Endothelial cell of umbilical vein (primary cell): ENCODE measurements at regions not wholly inside any gene's neighbourhood (a gene's known extent, or its start where the extent isn't known, plus 50 kb on each side); places are given as distances from the start of the nearest gene placed in this dataset.

Experiments
- BruUV-seq: library from RNA; stranded (reverse); fragments of 400-500 nt; replicated peaks from 2 replicates; lab custom pipeline; 2021; lab: Mats Ljungman, UMichigan
- CTCF ChIA-PET: fragments of 300-600, 350-600 bp; sonication (Branson Sonifier 250); formaldehyde crosslinking; loops from one replicate; lab custom pipeline; 2021; ENCODE audit warnings: antibody characterized with exemption, inconsistent platforms; lab: Charles Lee
- POLR2A ChIA-PET: fragments of 300-600, 350-600 bp; sonication (Branson Sonifier 250); formaldehyde crosslinking; loops from one replicate; lab custom pipeline; 2021; ENCODE audit warnings: antibody characterized with exemption, inconsistent platforms; lab: Charles Lee
- DNase-seq: peaks from one replicate; pipeline ENCODE4 v3.0.0-alpha.2; 2011; ENCODE audit warnings: low read depth, low spot score
- FAIRE-seq: peaks from 2 replicates; lab custom pipeline; 2011; peaks lifted over from hg19 to GRCh38; lab: Jason Lieb, UNC
- H2AFZ ChIP-seq: 2 replicates; pipeline ENCODE4 v1.6.0; 2012; ENCODE audit warnings: low read depth, low read length, control low read depth, inconsistent platforms
- H3K27ac ChIP-seq: 2 replicates; pipeline ENCODE4 v1.5.1; 2011; ENCODE audit warnings: low read depth, mild to moderate bottlenecking, control low read depth, low read length, moderate library complexity; ENCODE audit not compliant: insufficient read depth
- H3K27me3 ChIP-seq, 2 experiments: 2 replicates each; pipeline versions ENCODE4 v1.6.0 to v1.6.1; 2011; ENCODE audit warnings: low read length in 2 of 2, mixed read lengths in 1 of 2; ENCODE audit not compliant: control insufficient read depth in 2 of 2, insufficient read depth in 2 of 2
- H3K36me3 ChIP-seq, 2 experiments: 2 replicates in 1 of 2; 3 replicates in 1 of 2; pipeline ENCODE4 v1.5.1; 2011; ENCODE audit warnings: low read length in 2 of 2, mild to moderate bottlenecking in 1 of 2, moderate library complexity in 1 of 2; ENCODE audit not compliant: control insufficient read depth in 2 of 2, insufficient read depth in 2 of 2; ENCODE audit errors: extremely low read depth in 1 of 2
- H3K4me1 ChIP-seq: 3 replicates; pipeline ENCODE4 v1.5.1; 2011; ENCODE audit warnings: mild to moderate bottlenecking, low read length; ENCODE audit not compliant: control insufficient read depth, insufficient read depth; ENCODE audit errors: extremely low read depth
- H3K4me2 ChIP-seq: 2 replicates; pipeline ENCODE4 v1.6.1; 2011; ENCODE audit warnings: low read length, control low read depth, mixed read lengths; ENCODE audit not compliant: insufficient read depth
- H3K4me3 ChIP-seq, 3 experiments: fragments of 200-600 bp in 1 of 3; sonication (generic), shearing (Covaris generic) in 1 of 3; replicated peaks in 1 of 3; 2 replicates each; pipeline ENCODE4 v1.5.1; 2011 to 2016; ENCODE audit warnings: control low read depth in 3 of 3, low read length in 3 of 3, mild to moderate bottlenecking in 2 of 3, inconsistent platforms in 1 of 3, low read depth in 1 of 3, moderate library complexity in 1 of 3; ENCODE audit not compliant: insufficient read depth in 1 of 3
- H3K79me2 ChIP-seq: 2 replicates; pipeline ENCODE4 v1.6.0; 2012; ENCODE audit warnings: low read length, inconsistent platforms; ENCODE audit not compliant: control insufficient read depth, insufficient read depth
- H3K9ac ChIP-seq: replicated peaks from 2 replicates; pipeline ENCODE3; 2011; ENCODE audit warnings: low read length, control low read depth; ENCODE audit not compliant: insufficient read depth; ENCODE audit errors: extremely low read depth
- H3K9me1 ChIP-seq: replicated peaks from 3 replicates; pipeline ENCODE4 v1.6.0; 2011; ENCODE audit warnings: mild to moderate bottlenecking, low read length; ENCODE audit not compliant: control insufficient read depth, insufficient read depth; ENCODE audit errors: extremely low read depth
- H3K9me3 ChIP-seq: replicated peaks from 2 replicates; pipeline ENCODE4 v1.5.1; 2012; ENCODE audit warnings: low read length, inconsistent platforms; ENCODE audit not compliant: control insufficient read depth, insufficient read depth
- H4K20me1 ChIP-seq: replicated peaks from 2 replicates; pipeline ENCODE3; 2011; ENCODE audit warnings: mild to moderate bottlenecking, low read length; ENCODE audit not compliant: control insufficient read depth, insufficient read depth; ENCODE audit errors: extremely low read depth
- CTCF ChIP-seq, 2 donors: IDR thresholded peaks; 1 replicate in 1 of 2; 2 replicates in 1 of 2; pipeline ENCODE4 v1.5.1; 2011; ENCODE audit warnings: low read length in 2 of 2, mild to moderate bottlenecking in 2 of 2, moderate library complexity in 2 of 2, control low read depth in 1 of 2, inconsistent platforms in 1 of 2, low read depth in 1 of 2; ENCODE audit not compliant: insufficient read depth in 1 of 2; ENCODE audit errors: extremely low read depth in 1 of 2
- EZH2 ChIP-seq: IDR thresholded peaks from 2 replicates; pipeline ENCODE4 v1.6.1; 2012; ENCODE audit warnings: borderline replicate concordance, low read depth, mild to moderate bottlenecking, moderate library complexity, low read length, inconsistent platforms; ENCODE audit not compliant: severe bottlenecking
- FOS ChIP-seq: IDR thresholded peaks from 2 replicates; pipeline ENCODE4 v1.6.1; 2011; ENCODE audit warnings: mild to moderate bottlenecking, low read length, moderate library complexity, borderline replicate concordance; ENCODE audit not compliant: insufficient read depth
- GATA2 ChIP-seq: IDR thresholded peaks from 2 replicates; pipeline ENCODE4 v1.7.0; 2011; ENCODE audit warnings: low read depth, mild to moderate bottlenecking, moderate library complexity, mixed read lengths, low read length; ENCODE audit not compliant: insufficient read length, insufficient read depth
- JUN ChIP-seq: IDR thresholded peaks from 2 replicates; pipeline ENCODE4 v1.6.1; 2011; ENCODE audit warnings: borderline replicate concordance, low read depth; ENCODE audit not compliant: insufficient read length, insufficient read depth
- MAX ChIP-seq: IDR thresholded peaks from 2 replicates; pipeline ENCODE4 v1.6.1; 2011; ENCODE audit not compliant: insufficient read depth, insufficient read length
- MYC ChIP-seq: IDR thresholded peaks from one replicate; pipeline ENCODE4 v1.6.1; 2011; ENCODE audit warnings: mild to moderate bottlenecking, low read depth, low read length
- POLR2A ChIP-seq: IDR thresholded peaks from 2 replicates; pipeline ENCODE4 v1.6.1; 2012; ENCODE audit warnings: low read depth, mild to moderate bottlenecking, control low read depth, low read length
- POLR2AphosphoS5 ChIP-seq: IDR thresholded peaks from 2 replicates; pipeline ENCODE4 v1.6.1; 2012; ENCODE audit warnings: low read depth, mild to moderate bottlenecking, control low read depth, low read length, moderate library complexity; ENCODE audit not compliant: insufficient read depth
- dilution Hi-C: fragments of 300-500 bp; cut with MboI; formaldehyde crosslinking; loops from one replicate; pipeline ENCODE4 v1.15.0; 2019; ENCODE audit warnings: low sequenced_read_pairs; ENCODE audit not compliant: extremely low pct_ligation_motif_present
- intact Hi-C: fragments of 100-400 bp; cut with micrococcal nuclease; formaldehyde crosslinking; loops from one replicate; pipeline ENCODE4 v1.10.0; 2022

- H3K9me3 ChIP-seq: no peaks in the 10 kb centered on the region
- no peak overlapping the region for H2AFZ ChIP-seq
- H3K4me2 ChIP-seq: no peak overlapping the region
- POLR2A ChIA-PET: no interaction called here
- no peak overlapping the region for H3K27ac ChIP-seq
- FAIRE-seq: no peak
- no peaks in the 10 kb centered on the region for H3K79me2 ChIP-seq
- H4K20me1 ChIP-seq: no peaks in the 10 kb centered on the region
- H3K9me1 ChIP-seq: no peaks in the 10 kb centered on the region
- H3K9ac ChIP-seq: no peak overlapping the region
- intact Hi-C loops (no loop called here), dilution Hi-C loops (no loop called here)
- CTCF ChIA-PET: no interaction called here
- H3K36me3 ChIP-seq: no peaks in the 10 kb centered on the region
- no peaks in the 10 kb centered on the region for H3K4me1 ChIP-seq
- BruUV-seq: no TSS peak
- no peak for DNase-seq
- no peak for TF ChIP-seq GATA2
- no peak for TF ChIP-seq MAX
- TF ChIP-seq FOS: no peak
- no peak for TF ChIP-seq POLR2AphosphoS5
- no peak for TF ChIP-seq CTCF (IDR thresholded peaks at IDR 0.05; ENCODE audit: extremely low read depth in 1 of 2, insufficient read depth in 1 of 2, low read depth in 1 of 2, low read length in 2 of 2)
- TF ChIP-seq JUN: no peak
- no peak for TF ChIP-seq EZH2
- no peak for TF ChIP-seq POLR2A
- TF ChIP-seq MYC: no peak
- H3K4me3 ChIP-seq: no peak overlapping the region
- no peaks in the 10 kb centered on the region for H3K27me3 ChIP-seq
Observed at GRCh38 chr9:23255346-23255745, 570.7 kb downstream of the ELAVL2 start.
